Adrenal gland (tissue), 5 donors: ENCODE measurements at regions not wholly inside any gene's neighbourhood (a gene's known extent, or its start where the extent isn't known, plus 50 kb on each side); places are given as distances from the start of the nearest gene placed in this dataset.

ENCODE experiments used
- POLR2A ChIP-seq, 2 donors: fragments of 450-650 bp; IDR thresholded peaks; one replicate each; pipeline ENCODE4 v1.6.1; 2017; ENCODE audit warnings: antibody characterized with exemption in 2 of 2, mild to moderate bottlenecking in 2 of 2, moderate library complexity in 1 of 2
- TF ChIP-seq, protein P1 (sequence below), 6 experiments: fragments of 450-650 bp in 4 of 6; fragments of 200-600 bp in 2 of 6; sonication (generic) in 1 of 6; IDR thresholded peaks; 1 replicate in 5 of 6; 2 replicates in 1 of 6; pipeline versions ENCODE4 v1.5.1 to v1.8.0; 2016 to 2021; ENCODE audit warnings: antibody characterized with exemption in 6 of 6, mild to moderate bottlenecking in 2 of 6, moderate library complexity in 1 of 6
- donor health status: DM: no; HTN: no; CAD: no.

DNA sequence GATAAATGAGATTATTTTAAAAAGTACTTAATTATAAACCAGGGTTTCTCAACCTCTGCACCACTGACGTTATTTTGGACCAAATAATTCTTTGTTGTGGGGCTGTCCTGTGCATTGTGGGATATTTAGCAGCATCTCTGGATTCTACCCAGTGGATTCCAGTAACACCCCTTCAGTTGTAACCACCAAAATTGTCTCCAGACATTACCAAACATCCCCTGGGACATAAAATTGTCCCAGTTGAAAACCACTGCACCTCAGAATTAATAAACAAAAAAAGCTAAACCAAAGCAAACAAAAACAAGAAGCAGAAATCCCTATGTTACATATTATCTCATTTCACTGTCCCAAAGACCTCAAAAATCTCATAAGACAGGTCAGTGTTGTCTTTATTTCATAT, 54.2 kb upstream of the GIMD1 start:
- TF ChIP-seq, protein P1, sequence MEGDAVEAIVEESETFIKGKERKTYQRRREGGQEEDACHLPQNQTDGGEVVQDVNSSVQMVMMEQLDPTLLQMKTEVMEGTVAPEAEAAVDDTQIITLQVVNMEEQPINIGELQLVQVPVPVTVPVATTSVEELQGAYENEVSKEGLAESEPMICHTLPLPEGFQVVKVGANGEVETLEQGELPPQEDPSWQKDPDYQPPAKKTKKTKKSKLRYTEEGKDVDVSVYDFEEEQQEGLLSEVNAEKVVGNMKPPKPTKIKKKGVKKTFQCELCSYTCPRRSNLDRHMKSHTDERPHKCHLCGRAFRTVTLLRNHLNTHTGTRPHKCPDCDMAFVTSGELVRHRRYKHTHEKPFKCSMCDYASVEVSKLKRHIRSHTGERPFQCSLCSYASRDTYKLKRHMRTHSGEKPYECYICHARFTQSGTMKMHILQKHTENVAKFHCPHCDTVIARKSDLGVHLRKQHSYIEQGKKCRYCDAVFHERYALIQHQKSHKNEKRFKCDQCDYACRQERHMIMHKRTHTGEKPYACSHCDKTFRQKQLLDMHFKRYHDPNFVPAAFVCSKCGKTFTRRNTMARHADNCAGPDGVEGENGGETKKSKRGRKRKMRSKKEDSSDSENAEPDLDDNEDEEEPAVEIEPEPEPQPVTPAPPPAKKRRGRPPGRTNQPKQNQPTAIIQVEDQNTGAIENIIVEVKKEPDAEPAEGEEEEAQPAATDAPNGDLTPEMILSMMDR (IDR thresholded peaks at IDR 0.05) = no peak
- no peak for TF ChIP-seq POLR2A (IDR thresholded peaks at IDR 0.05)
